SK-N-SH (cell line): ENCODE measurements at regions not wholly inside any gene's neighbourhood (a gene's known extent, or its start where the extent isn't known, plus 50 kb on each side); places are given as distances from the start of the nearest gene placed in this dataset.
A peak's percentile ranks its signal among the peaks of the same experiment; 100 is the strongest.

Source experiments
- CTCF ChIA-PET: fragments of 300-600, 350-600 bp; formaldehyde crosslinking; extraction: SDS; loops from one replicate; lab custom pipeline; 2021; lab: Yijun Ruan, JAX
- POLR2A ChIA-PET: fragments of 350-600 bp; sonication (Branson Sonifier 250); formaldehyde crosslinking; extraction: SDS; loops from one replicate; lab custom pipeline; 2020; ENCODE audit warnings: antibody characterized with exemption, inconsistent platforms; lab: Yijun Ruan, JAX
- DNase-seq: peaks from one replicate; pipeline ENCODE4 v3.0.0; 2012
- H2AFZ ChIP-seq: fragments of 200-600 bp; sonication (generic); 2 replicates; pipeline ENCODE4 v1.8.1; 2016; ENCODE audit warnings: antibody characterized with exemption, mild to moderate bottlenecking, low read depth
- H3F3A ChIP-seq: fragments of 200-600 bp; sonication (generic); replicated peaks from 2 replicates; pipeline ENCODE3; 2016; ENCODE audit warnings: antibody characterized with exemption, mild to moderate bottlenecking; ENCODE audit not compliant: insufficient read depth
- H3K27ac ChIP-seq, 2 experiments: fragments of 200-500 bp in 1 of 2; fragments of 200-600 bp in 1 of 2; sonication (Bioruptor generic) in 1 of 2; sonication (generic), shearing (Covaris generic) in 1 of 2; 2 replicates each; pipeline versions ENCODE4 v1.5.1 to v1.6.1; 2014 to 2016; ENCODE audit warnings: low read depth in 2 of 2, inconsistent platforms in 1 of 2, low read length in 1 of 2, mild to moderate bottlenecking in 1 of 2, mixed read lengths in 1 of 2
- H3K27me3 ChIP-seq: fragments of 200-600 bp; sonication (generic), shearing (Covaris generic); 2 replicates; pipeline ENCODE4 v1.6.1; 2016; ENCODE audit warnings: mixed run types; ENCODE audit not compliant: insufficient read depth
- H3K36me3 ChIP-seq, 2 experiments: fragments of 200-500 bp in 1 of 2; fragments of 200-600 bp in 1 of 2; sonication (Bioruptor generic) in 1 of 2; sonication (generic) in 1 of 2; replicated peaks in 1 of 2; 2 replicates each; pipeline versions ENCODE3 to v1.5.1; 2014 to 2016; ENCODE audit warnings: low read length in 1 of 2, mild to moderate bottlenecking in 1 of 2; ENCODE audit not compliant: insufficient read depth in 2 of 2, control insufficient read depth in 1 of 2
- H3K4me1 ChIP-seq, 2 experiments: fragments of 200-500 bp in 1 of 2; fragments of 200-600 bp in 1 of 2; sonication (Bioruptor generic) in 1 of 2; sonication (generic), shearing (Covaris generic) in 1 of 2; 2 replicates each; pipeline versions ENCODE4 v1.5.1 to v1.6.1; 2014 to 2016; ENCODE audit warnings: low read depth in 1 of 2, low read length in 1 of 2, mixed run types in 1 of 2; ENCODE audit not compliant: insufficient read depth in 2 of 2, control insufficient read depth in 1 of 2
- H3K4me2 ChIP-seq: fragments of 200-600 bp; sonication (generic), shearing (Covaris generic); 2 replicates; pipeline ENCODE4 v1.6.1; 2017; ENCODE audit warnings: mixed run types
- H3K4me3 ChIP-seq, 2 experiments: fragments of 200-500 bp in 1 of 2; fragments of 200-600 bp in 1 of 2; sonication (Bioruptor generic) in 1 of 2; sonication (generic), shearing (Covaris generic) in 1 of 2; 2 replicates each; pipeline versions ENCODE4 v1.5.1 to v1.8.1; 2014 to 2016; ENCODE audit warnings: low read depth in 2 of 2, inconsistent platforms in 1 of 2, low read length in 1 of 2, mild to moderate bottlenecking in 1 of 2, mixed read lengths in 1 of 2, moderate library complexity in 1 of 2
- H3K79me2 ChIP-seq: fragments of 200-600 bp; sonication (generic); 2 replicates; pipeline ENCODE4 v1.8.1; 2017; ENCODE audit warnings: mild to moderate bottlenecking; ENCODE audit not compliant: insufficient read depth
- H3K9ac ChIP-seq: fragments of 200-600 bp; sonication (generic); 2 replicates; pipeline ENCODE4 v1.6.1; 2017; ENCODE audit warnings: mixed run types
- H3K9me2 ChIP-seq: fragments of 200-600 bp; sonication (generic); 2 replicates; pipeline ENCODE4 v1.6.1; 2017; ENCODE audit warnings: mixed run types
- H3K9me3 ChIP-seq: fragments of 200-600 bp; sonication (generic); 2 replicates; pipeline ENCODE4 v1.6.1; 2017; ENCODE audit warnings: mixed run types, mild to moderate bottlenecking, moderate library complexity
- H4K20me1 ChIP-seq: fragments of 200-600 bp; sonication (generic); 2 replicates; pipeline ENCODE4 v1.6.1; 2017; ENCODE audit warnings: mild to moderate bottlenecking, mixed run types; ENCODE audit not compliant: insufficient read depth
- CHD2 ChIP-seq: fragments of 150-350 bp; IDR thresholded peaks from 2 replicates; pipeline ENCODE4 v1.6.1; 2018; ENCODE audit warnings: low read length; ENCODE audit not compliant: partially characterized antibody
- CTCF ChIP-seq: fragments of 200-600 bp; sonication (generic); IDR thresholded peaks from 2 replicates; pipeline ENCODE4 v1.6.1; 2017; ENCODE audit warnings: antibody characterized with exemption, mild to moderate bottlenecking, moderate library complexity
- EP300 ChIP-seq, 2 experiments: IDR thresholded peaks; 2 replicates each; pipeline versions ENCODE4 v1.4.0 to v1.6.1; 2012; ENCODE audit warnings: borderline replicate concordance in 1 of 2, low read depth in 1 of 2, low read length in 1 of 2
- EZH2phosphoT487 ChIP-seq: fragments of 200-600 bp; sonication (generic); IDR thresholded peaks from 2 replicates; pipeline ENCODE4 v1.6.1; 2017; ENCODE audit warnings: low read depth, mixed run types, mild to moderate bottlenecking, antibody characterized with exemption, moderate library complexity, borderline replicate concordance
- FOSL2 ChIP-seq: IDR thresholded peaks from 2 replicates; pipeline ENCODE4 v1.4.0; 2012; ENCODE audit warnings: low read depth, mild to moderate bottlenecking, moderate library complexity, borderline replicate concordance
- FOXJ3 ChIP-seq: sonication (generic); formaldehyde crosslinking; IDR thresholded peaks from 2 replicates; pipeline ENCODE4 v1.5.1; 2020; ENCODE audit warnings: mild to moderate bottlenecking, missing genetic modification reagents
- FOXM1 ChIP-seq: IDR thresholded peaks from 2 replicates; pipeline ENCODE4 v1.4.0; 2012; ENCODE audit warnings: low read depth, mild to moderate bottlenecking
- GATA2 ChIP-seq: sonication (generic); formaldehyde crosslinking; IDR thresholded peaks from 2 replicates; pipeline ENCODE4 v1.5.0; 2020; ENCODE audit warnings: mild to moderate bottlenecking, missing genetic modification reagents
- IRF3 ChIP-seq: fragments of 150-350 bp; IDR thresholded peaks from 2 replicates; pipeline ENCODE4 v1.6.1; 2016; ENCODE audit warnings: mild to moderate bottlenecking, low read depth, low read length
- MXI1 ChIP-seq: IDR thresholded peaks from 2 replicates; pipeline ENCODE4 v1.6.1; 2012; ENCODE audit warnings: mild to moderate bottlenecking, low read depth, low read length, improper control_type of control experiment
- NRF1 ChIP-seq: IDR thresholded peaks from 2 replicates; pipeline ENCODE4 v1.6.1; 2012; ENCODE audit warnings: low read depth, mild to moderate bottlenecking, low read length
- PBX3 ChIP-seq: IDR thresholded peaks from 2 replicates; pipeline ENCODE4; 2012
- RCOR1 ChIP-seq: fragments of 150-350 bp; IDR thresholded peaks from 2 replicates; pipeline ENCODE4 v1.6.1; 2017; ENCODE audit warnings: antibody characterized with exemption, low read length
- RFX5 ChIP-seq: IDR thresholded peaks from 2 replicates; pipeline ENCODE4 v1.6.1; 2012; ENCODE audit warnings: mild to moderate bottlenecking, improper control_type of control experiment, low read length
- RXRA ChIP-seq: IDR thresholded peaks from 2 replicates; pipeline ENCODE4 v1.4.0; 2012; ENCODE audit warnings: low read depth, mild to moderate bottlenecking, borderline replicate concordance
- TCF12 ChIP-seq: IDR thresholded peaks from 2 replicates; pipeline ENCODE4 v1.4.0; 2012
- TEAD4 ChIP-seq: IDR thresholded peaks from 2 replicates; pipeline ENCODE4 v1.4.0; 2012; ENCODE audit warnings: mild to moderate bottlenecking, borderline replicate concordance; ENCODE audit not compliant: insufficient read depth
- ZBTB33 ChIP-seq: IDR thresholded peaks from 2 replicates; pipeline ENCODE4 v1.4.0; 2012; ENCODE audit warnings: low read depth, borderline replicate concordance
- WGBS: methylation state at CpG from one replicate; pipeline ENCODE4 v1.1.6; 2017; ENCODE audit warnings: low lambda C conversion rate; 5-methylcytosine and 5-hydroxymethylcytosine counted together
- TF ChIP-seq, protein P1 (sequence below): fragments of 150-350 bp; IDR thresholded peaks from 2 replicates; pipeline ENCODE4 v1.6.1; 2017; ENCODE audit warnings: antibody characterized with exemption, low read length, low read depth, borderline replicate concordance

DNA sequence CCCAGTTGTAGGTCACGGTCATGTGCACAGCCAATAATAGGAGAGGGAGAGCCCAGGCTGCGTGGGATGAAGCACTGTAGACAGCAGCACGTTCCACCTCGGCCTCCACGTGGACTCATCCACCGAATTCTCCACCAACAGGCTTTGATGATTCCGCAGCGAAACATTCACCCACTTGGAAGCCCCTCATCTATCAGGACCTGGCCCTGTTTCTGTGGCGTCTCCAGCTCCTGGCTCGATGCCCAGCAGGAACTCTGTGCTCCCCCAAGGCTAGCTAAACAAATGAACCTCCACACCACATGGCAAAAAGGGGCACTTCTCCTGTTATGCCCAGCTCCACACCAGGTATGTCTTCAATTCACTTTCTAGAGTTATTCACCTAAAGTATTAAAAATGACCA, 237.9 kb upstream of the PDE10A start:
- H3K9me3 ChIP-seq, result 0 out of 2 replicates have a peak, but pooled peaks cover 6% of the 10 kb centered on the region
- 39% methylated on average over 5 of the region's 10 CpGs for WGBS
- H3F3A ChIP-seq, result no peaks in the 10 kb centered on the region
- H3K9me2 ChIP-seq, result no peaks in the 10 kb centered on the region
- H3K27me3 ChIP-seq, result no peaks in the 10 kb centered on the region
- no peak overlapping the region; a peak in 1 of 4 replicates for H3K27ac ChIP-seq
- H2AFZ ChIP-seq, result no peak overlapping the region
- TF ChIP-seq CTCF (no peak), IRF3 (no peak), CHD2 (no peak), FOXJ3 (CRISPR knock-in tag) (no peak), FOSL2 (no peak), RXRA (no peak), TCF12 (no peak), RFX5 (no peak), TEAD4 (no peak), FOXM1 (no peak), PBX3 (no peak), MXI1 (no peak), NRF1 (no peak), EZH2phosphoT487 (no peak), RCOR1 (no peak), GATA2 (CRISPR knock-in tag) (no peak)
- no peaks in the 10 kb centered on the region for H3K36me3 ChIP-seq
- H3K9ac ChIP-seq, result no peak overlapping the region
- H4K20me1 ChIP-seq, result no peaks in the 10 kb centered on the region
- DNase-seq, result peak; percentile 37
- ChIA-PET POLR2A (no interaction called here), CTCF (interaction anchor here (0.9 to 2.0 kb wide), 5 partner anchors 11 to 205 kb away, joined by 3 to 9 read pairs (median 5); no protein-coding TSS in a partner anchor)
- H3K4me3 ChIP-seq, result no peak overlapping the region
- H3K4me2 ChIP-seq, result no peak overlapping the region
- H3K79me2 ChIP-seq, result no peaks in the 10 kb centered on the region
- H3K4me1 ChIP-seq, result peaks cover 0 to 4% of the 10 kb centered on the region in 2 experiments; a peak in 1 of 4 replicates

- no peaks in the 10 kb centered on the region for H3K9me2 ChIP-seq
- H2AFZ ChIP-seq, result no peak overlapping the region
- H3F3A ChIP-seq, result no peaks in the 10 kb centered on the region
- H4K20me1 ChIP-seq, result no peaks in the 10 kb centered on the region
- ChIA-PET POLR2A (no interaction called here), CTCF (no interaction called here)
- WGBS, result 33% methylated on average over 1 of the region's 6 CpGs
- no peak overlapping the region for H3K9ac ChIP-seq
- H3K4me2 ChIP-seq, result no peak overlapping the region
- 0 out of 2 replicates have a peak, but pooled peaks cover 2% of the 10 kb centered on the region for H3K9me3 ChIP-seq
- no peaks in the 10 kb centered on the region for H3K79me2 ChIP-seq
- H3K36me3 ChIP-seq, result no peaks in the 10 kb centered on the region
- no peak for DNase-seq
- H3K4me3 ChIP-seq, result no peak overlapping the region
- no peak overlapping the region for H3K27ac ChIP-seq
- H3K4me1 ChIP-seq, result peaks cover 0 to 4% of the 10 kb centered on the region in 2 experiments; a peak in 1 of 4 replicates
- no peaks in the 10 kb centered on the region for H3K27me3 ChIP-seq
- TF ChIP-seq ZBTB33 (no peak), FOSL2 (no peak), RXRA (no peak), EP300 (IDR thresholded peaks at IDR 0.05; ENCODE audit: borderline replicate concordance in 1 of 2, low read depth in 1 of 2, low read length in 1 of 2) (no peak), FOXM1 (no peak), TEAD4 (no peak), CTCF (no peak)
- TF ChIP-seq, protein P1, sequence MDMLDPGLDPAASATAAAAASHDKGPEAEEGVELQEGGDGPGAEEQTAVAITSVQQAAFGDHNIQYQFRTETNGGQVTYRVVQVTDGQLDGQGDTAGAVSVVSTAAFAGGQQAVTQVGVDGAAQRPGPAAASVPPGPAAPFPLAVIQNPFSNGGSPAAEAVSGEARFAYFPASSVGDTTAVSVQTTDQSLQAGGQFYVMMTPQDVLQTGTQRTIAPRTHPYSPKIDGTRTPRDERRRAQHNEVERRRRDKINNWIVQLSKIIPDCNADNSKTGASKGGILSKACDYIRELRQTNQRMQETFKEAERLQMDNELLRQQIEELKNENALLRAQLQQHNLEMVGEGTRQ, result no peak
Observed at GRCh38 chr6:165899611-165900010, 236.6 kb upstream of the PDE10A start.
